ENCODE measurements at regions not wholly inside any gene's neighbourhood (a gene's known extent, or its start where the extent isn't known, plus 50 kb on each side); places are given as distances from the start of the nearest gene placed in this dataset.

DNA sequence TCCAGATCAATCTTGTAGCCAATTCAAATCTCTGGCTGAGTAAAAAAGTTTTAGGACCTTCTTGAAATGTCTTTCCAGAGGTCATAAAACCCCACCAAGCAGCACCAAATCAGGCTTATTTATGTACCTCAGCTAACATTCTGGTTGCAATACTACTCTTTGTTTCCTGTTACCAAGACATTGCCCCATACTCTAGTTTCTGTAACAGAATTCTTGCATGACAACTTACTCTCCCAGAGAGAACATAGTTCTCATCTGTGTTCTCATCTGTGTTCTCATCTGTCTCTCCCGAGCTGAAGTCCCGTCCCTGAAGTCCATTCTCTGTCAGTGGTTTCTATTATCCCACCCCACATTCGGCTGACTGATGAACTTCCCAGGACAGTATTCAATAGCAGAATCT, 1285.1 kb downstream of the XPNPEP1 start:
- TF ChIP-seq, protein P1, sequence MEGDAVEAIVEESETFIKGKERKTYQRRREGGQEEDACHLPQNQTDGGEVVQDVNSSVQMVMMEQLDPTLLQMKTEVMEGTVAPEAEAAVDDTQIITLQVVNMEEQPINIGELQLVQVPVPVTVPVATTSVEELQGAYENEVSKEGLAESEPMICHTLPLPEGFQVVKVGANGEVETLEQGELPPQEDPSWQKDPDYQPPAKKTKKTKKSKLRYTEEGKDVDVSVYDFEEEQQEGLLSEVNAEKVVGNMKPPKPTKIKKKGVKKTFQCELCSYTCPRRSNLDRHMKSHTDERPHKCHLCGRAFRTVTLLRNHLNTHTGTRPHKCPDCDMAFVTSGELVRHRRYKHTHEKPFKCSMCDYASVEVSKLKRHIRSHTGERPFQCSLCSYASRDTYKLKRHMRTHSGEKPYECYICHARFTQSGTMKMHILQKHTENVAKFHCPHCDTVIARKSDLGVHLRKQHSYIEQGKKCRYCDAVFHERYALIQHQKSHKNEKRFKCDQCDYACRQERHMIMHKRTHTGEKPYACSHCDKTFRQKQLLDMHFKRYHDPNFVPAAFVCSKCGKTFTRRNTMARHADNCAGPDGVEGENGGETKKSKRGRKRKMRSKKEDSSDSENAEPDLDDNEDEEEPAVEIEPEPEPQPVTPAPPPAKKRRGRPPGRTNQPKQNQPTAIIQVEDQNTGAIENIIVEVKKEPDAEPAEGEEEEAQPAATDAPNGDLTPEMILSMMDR (conservative IDR thresholded peaks at IDR 0.05; ENCODE audit: low read length) = no peak
- TF ChIP-seq EZH2phosphoT487 (IDR thresholded peaks at IDR 0.05; ENCODE audit: borderline replicate concordance, low read depth, low read length) = no peak

Data from OCI-LY7 (cell line).